ENCODE measurements at regions not wholly inside any gene's neighbourhood (a gene's known extent, or its start where the extent isn't known, plus 50 kb on each side); places are given as distances from the start of the nearest gene placed in this dataset.

GRCh38 chr11:23364076-23364475 lies 503.8 kb upstream of the CCDC179 start:
- Histone ChIP-seq H3K9me3 (replicated peaks) (peaks cover 12% of the 10 kb centered on the region), H3K4me1 (no peaks in the 10 kb centered on the region), H3K4me3 (no peak overlapping the region), H3K27me3 (ENCODE audit: low read depth) (no peaks in the 10 kb centered on the region), H3K27ac (replicated peaks) (no peak overlapping the region), H3K36me3 (no peaks in the 10 kb centered on the region)
- intact Hi-C loops (cut with micrococcal nuclease) = no loop called here
- TF ChIP-seq CTCF (IDR thresholded peaks at IDR 0.05; ENCODE audit: borderline replicate concordance) = no peak
- DNase-seq = no peak

- no peak overlapping the region for H3K27ac ChIP-seq (replicated peaks)
- intact Hi-C loops (cut with micrococcal nuclease) = no loop called here
- TF ChIP-seq CTCF (IDR thresholded peaks at IDR 0.05; ENCODE audit: borderline replicate concordance) = no peak
- DNase-seq = no peak
- peaks cover 43% of the 10 kb centered on the region for H3K9me3 ChIP-seq (replicated peaks)
- no peak overlapping the region for H3K4me3 ChIP-seq
- H3K27me3 ChIP-seq (ENCODE audit: low read depth) = no peaks in the 10 kb centered on the region
- no peaks in the 10 kb centered on the region for H3K4me1 ChIP-seq
- H3K36me3 ChIP-seq = no peaks in the 10 kb centered on the region
Measured at GRCh38 chr11:23370580-23371275, 510.5 kb upstream of the CCDC179 start.

GRCh38 chr11:23377909-23378308 lies 517.6 kb upstream of the CCDC179 start:
- no peak for TF ChIP-seq CTCF (IDR thresholded peaks at IDR 0.05; ENCODE audit: borderline replicate concordance)
- Histone ChIP-seq H3K4me1 (no peaks in the 10 kb centered on the region), H3K27me3 (ENCODE audit: low read depth) (no peaks in the 10 kb centered on the region), H3K9me3 (replicated peaks) (peaks cover 18% of the 10 kb centered on the region), H3K36me3 (no peaks in the 10 kb centered on the region), H3K4me3 (no peak overlapping the region), H3K27ac (replicated peaks) (no peak overlapping the region)
- intact Hi-C loops (cut with micrococcal nuclease) = no loop called here
- DNase-seq = no peak

- no peak overlapping the region for H3K27ac ChIP-seq (replicated peaks)
- intact Hi-C loops (cut with micrococcal nuclease) = no loop called here
- DNase-seq = no peak
- no peaks in the 10 kb centered on the region for H3K36me3 ChIP-seq
- H3K27me3 ChIP-seq (ENCODE audit: low read depth) = no peaks in the 10 kb centered on the region
- H3K9me3 ChIP-seq (replicated peaks) = no peaks in the 10 kb centered on the region
- H3K4me1 ChIP-seq = no peaks in the 10 kb centered on the region
- no peak for TF ChIP-seq CTCF (IDR thresholded peaks at IDR 0.05; ENCODE audit: borderline replicate concordance)
- H3K4me3 ChIP-seq = no peak overlapping the region
Measured at GRCh38 chr11:23391031-23391430, 530.8 kb upstream of the CCDC179 start.

- intact Hi-C loops (cut with micrococcal nuclease) = no loop called here
- Histone ChIP-seq H3K4me3 (no peak overlapping the region), H3K27me3 (ENCODE audit: low read depth) (no peaks in the 10 kb centered on the region), H3K4me1 (no peaks in the 10 kb centered on the region), H3K36me3 (no peaks in the 10 kb centered on the region), H3K27ac (replicated peaks) (no peak overlapping the region), H3K9me3 (replicated peaks) (no peaks in the 10 kb centered on the region)
- no peak for DNase-seq
- no peak for TF ChIP-seq CTCF (IDR thresholded peaks at IDR 0.05; ENCODE audit: borderline replicate concordance)
Measured at GRCh38 chr11:23398052-23398451, 537.8 kb upstream of the CCDC179 start.
